ENCODE measurements at regions not wholly inside any gene's neighbourhood (a gene's known extent, or its start where the extent isn't known, plus 50 kb on each side); places are given as distances from the start of the nearest gene placed in this dataset.
A peak's percentile ranks its signal among the peaks of the same experiment; 100 is the strongest.

DNA sequence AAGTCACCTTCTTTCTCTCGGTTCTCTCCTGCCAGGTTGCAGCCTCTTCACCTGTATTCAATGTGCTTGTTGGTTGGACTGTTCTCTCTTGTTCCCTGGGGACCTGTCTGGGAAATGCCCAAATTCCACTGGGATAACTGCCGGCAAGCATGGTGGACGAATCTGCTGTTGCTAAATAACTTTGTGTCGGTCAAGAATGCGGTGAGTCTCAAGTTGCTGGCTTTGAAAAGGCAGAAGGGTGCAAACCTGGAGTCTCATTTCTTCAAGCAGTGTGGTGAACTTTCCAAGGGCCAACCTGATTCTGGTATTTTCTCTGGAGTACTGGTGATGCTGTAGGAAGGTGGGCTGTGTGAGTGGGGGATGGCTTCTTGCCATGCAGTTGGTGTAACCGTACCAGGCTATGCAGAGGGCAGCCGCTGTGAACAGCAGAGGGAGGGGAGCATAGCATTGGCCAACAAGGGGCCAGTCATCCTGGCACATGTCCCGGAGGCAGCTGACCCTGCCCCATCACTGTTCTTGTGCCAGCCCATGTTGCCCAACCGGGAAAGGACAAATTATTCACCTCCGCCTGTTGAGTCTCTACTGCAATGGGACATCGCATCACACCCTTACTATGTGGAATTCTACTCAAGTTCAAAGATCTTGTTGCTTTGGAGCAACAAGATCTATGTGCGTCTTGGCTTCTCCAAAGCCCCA lies 88.1 kb upstream of the SEC11C start:
- Histone ChIP-seq H3K79me2 (ENCODE audit: control insufficient read depth, insufficient read depth, low read length, poor library complexity) (no peaks in the 10 kb centered on the region), H3K4me2 (ENCODE audit: low read length) (no peak overlapping the region), H3K18ac (ENCODE audit: low read length) (no peak overlapping the region), H4K12ac (ENCODE audit: low read depth, low read length) (no peak overlapping the region), H3K4me3 (ENCODE audit: low read depth, low read length) (no peak overlapping the region), H3K9ac (ENCODE audit: low read length) (no peak overlapping the region), H3K27ac (ENCODE audit: low read depth, low read length) (no peak overlapping the region), H3K4me1 (ENCODE audit: control insufficient read depth in 1 of 2, insufficient read depth in 2 of 2, low read length in 2 of 2) (no peaks in the 10 kb centered on the region), H3K4ac (ENCODE audit: low read depth, low read length) (no peak overlapping the region), H2BK12ac (ENCODE audit: low read length) (no peak overlapping the region), H3K9me3 (ENCODE audit: insufficient read depth, low read depth, low read length) (no peaks in the 10 kb centered on the region), H3K14ac (ENCODE audit: low read length) (no peak overlapping the region), H2AFZ (ENCODE audit: insufficient read depth, low read length, poor library complexity) (no peak overlapping the region), H4K91ac (ENCODE audit: low read depth, low read length) (no peak overlapping the region), H2AK5ac (ENCODE audit: low read length) (no peak overlapping the region), H3K36me3 (ENCODE audit: control insufficient read depth in 1 of 2, insufficient read depth in 2 of 2, low read length in 2 of 2) (no peaks in the 10 kb centered on the region), H2BK120ac (ENCODE audit: insufficient read depth, low read length, poor library complexity) (no peak overlapping the region), H3K23ac (ENCODE audit: low read length) (no peak overlapping the region), H3K79me1 (ENCODE audit: low read length) (peaks cover under 1% of the 10 kb centered on the region), H4K8ac (ENCODE audit: low read depth, low read length) (no peak overlapping the region), H2BK5ac (ENCODE audit: low read depth, low read length, poor library complexity) (no peak overlapping the region), H3K27me3 (ENCODE audit: insufficient read depth, low read length) (no peaks in the 10 kb centered on the region)
- no peak for DNase-seq
- no CpG with 5 or more reads among the region's 12 CpGs for WGBS (ENCODE audit: extremely low coverage, insufficient coverage, insufficient read length)

DNA sequence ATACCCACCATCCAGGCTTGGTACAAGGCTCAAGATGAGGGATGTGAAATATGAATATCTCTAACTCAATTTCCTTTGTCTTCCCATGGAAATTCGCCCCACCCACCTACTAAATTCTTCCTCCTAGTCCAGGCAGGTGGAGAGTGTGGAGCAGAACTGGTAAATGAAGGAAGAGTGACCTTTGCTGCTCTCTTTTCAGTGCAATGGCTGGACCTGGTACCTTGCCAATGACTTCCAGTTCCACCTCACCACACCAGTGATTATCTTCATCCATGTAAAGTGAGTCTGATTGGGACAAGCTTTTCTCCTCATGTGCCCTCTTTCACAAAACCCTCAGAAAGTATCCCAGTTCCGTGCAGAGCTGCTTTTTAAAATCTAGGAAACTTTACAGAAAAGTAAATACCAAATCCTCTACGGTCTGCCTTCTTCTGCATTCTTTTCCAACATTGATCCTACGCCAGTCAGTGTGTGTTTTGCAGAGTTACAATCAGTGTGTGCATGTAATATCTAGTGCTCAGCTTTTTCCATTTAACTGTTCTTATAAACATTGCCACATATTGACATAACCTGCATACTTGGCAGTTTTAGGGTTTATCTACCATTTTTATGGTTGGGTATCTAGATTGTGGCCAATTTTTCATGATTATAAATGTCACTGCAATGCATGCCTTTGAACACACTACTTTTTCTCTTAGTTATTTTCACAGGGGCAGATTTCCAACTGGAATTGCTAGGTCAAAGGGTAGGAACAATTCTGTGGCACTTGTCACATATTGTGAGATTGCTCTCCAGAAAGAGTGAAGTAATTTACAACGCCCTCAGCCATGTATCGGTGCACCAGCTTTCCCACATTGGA lies 86.5 kb upstream of the SEC11C start:
- no peak overlapping the region for H4K91ac ChIP-seq (ENCODE audit: low read depth, low read length)
- no peak overlapping the region for H2BK120ac ChIP-seq (ENCODE audit: insufficient read depth, low read length, poor library complexity)
- H4K12ac ChIP-seq (ENCODE audit: low read depth, low read length) = no peak overlapping the region
- H3K9me3 ChIP-seq (ENCODE audit: insufficient read depth, low read depth, low read length) = no peaks in the 10 kb centered on the region
- H2BK12ac ChIP-seq (ENCODE audit: low read length) = no peak overlapping the region
- no peak overlapping the region for H3K18ac ChIP-seq (ENCODE audit: low read length)
- WGBS (ENCODE audit: extremely low coverage, insufficient coverage, insufficient read length) = no CpG with 5 or more reads among the region's 6 CpGs
- no peak overlapping the region for H3K4ac ChIP-seq (ENCODE audit: low read depth, low read length)
- no peaks in the 10 kb centered on the region for H3K4me1 ChIP-seq (ENCODE audit: control insufficient read depth in 1 of 2, insufficient read depth in 2 of 2, low read length in 2 of 2)
- no peak for DNase-seq
- H3K4me2 ChIP-seq (ENCODE audit: low read length) = no peak overlapping the region
- H3K23ac ChIP-seq (ENCODE audit: low read length) = no peak overlapping the region
- no peak overlapping the region for H3K9ac ChIP-seq (ENCODE audit: low read length)
- no peaks in the 10 kb centered on the region for H3K27me3 ChIP-seq (ENCODE audit: insufficient read depth, low read length)
- no peak overlapping the region for H2AFZ ChIP-seq (ENCODE audit: insufficient read depth, low read length, poor library complexity)
- no peaks in the 10 kb centered on the region for H3K36me3 ChIP-seq (ENCODE audit: control insufficient read depth in 1 of 2, insufficient read depth in 2 of 2, low read length in 2 of 2)
- no peaks in the 10 kb centered on the region for H3K79me2 ChIP-seq (ENCODE audit: control insufficient read depth, insufficient read depth, low read length, poor library complexity)
- H4K8ac ChIP-seq (ENCODE audit: low read depth, low read length) = no peak overlapping the region
- H2BK5ac ChIP-seq (ENCODE audit: low read depth, low read length, poor library complexity) = no peak overlapping the region
- H3K4me3 ChIP-seq (ENCODE audit: low read depth, low read length) = no peak overlapping the region
- no peak overlapping the region for H3K27ac ChIP-seq (ENCODE audit: low read depth, low read length)
- H3K79me1 ChIP-seq (ENCODE audit: low read length) = peaks cover 2% of the 10 kb centered on the region
- no peak overlapping the region for H3K14ac ChIP-seq (ENCODE audit: low read length)
- no peak overlapping the region for H2AK5ac ChIP-seq (ENCODE audit: low read length)

DNA sequence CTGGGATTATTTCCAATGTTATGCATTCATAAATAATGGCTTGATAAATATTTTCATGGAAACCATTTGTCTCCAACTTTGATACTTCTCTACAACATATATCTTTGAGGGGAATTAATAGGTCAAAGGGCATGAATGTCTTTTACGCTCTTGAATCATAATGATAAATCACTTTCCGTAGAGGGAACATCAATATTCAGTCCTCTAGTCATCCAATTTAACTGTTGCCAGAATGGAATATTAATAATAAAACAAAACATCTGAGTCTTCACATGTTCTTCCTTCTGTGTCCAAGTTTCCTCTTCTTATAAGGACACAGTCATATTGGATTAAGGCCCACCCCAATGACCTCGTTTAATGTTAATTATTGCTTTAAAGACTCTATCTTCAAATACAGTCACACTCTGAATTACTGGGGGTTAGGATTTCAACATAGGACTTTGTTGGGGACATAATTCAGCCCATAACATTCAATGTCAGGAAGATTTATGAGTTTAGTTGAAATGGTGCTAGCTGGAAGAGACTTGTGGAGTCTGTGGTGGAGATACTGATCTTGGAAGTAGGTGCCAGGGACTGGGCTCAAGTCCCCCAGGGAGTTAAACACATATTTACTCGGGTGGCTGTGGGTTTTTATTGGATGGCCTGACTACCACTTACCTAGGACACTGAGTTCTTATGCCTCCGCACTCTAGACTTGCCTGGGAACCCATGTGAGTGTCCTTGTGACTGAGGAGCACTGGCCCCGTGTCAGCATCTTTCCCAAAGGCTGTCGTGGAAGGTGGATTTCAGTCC lies 85.0 kb upstream of the SEC11C start:
- Histone ChIP-seq H2BK5ac (ENCODE audit: low read depth, low read length, poor library complexity) (no peak overlapping the region), H2BK12ac (ENCODE audit: low read length) (peak overlapping the region; percentile 74)

DNA sequence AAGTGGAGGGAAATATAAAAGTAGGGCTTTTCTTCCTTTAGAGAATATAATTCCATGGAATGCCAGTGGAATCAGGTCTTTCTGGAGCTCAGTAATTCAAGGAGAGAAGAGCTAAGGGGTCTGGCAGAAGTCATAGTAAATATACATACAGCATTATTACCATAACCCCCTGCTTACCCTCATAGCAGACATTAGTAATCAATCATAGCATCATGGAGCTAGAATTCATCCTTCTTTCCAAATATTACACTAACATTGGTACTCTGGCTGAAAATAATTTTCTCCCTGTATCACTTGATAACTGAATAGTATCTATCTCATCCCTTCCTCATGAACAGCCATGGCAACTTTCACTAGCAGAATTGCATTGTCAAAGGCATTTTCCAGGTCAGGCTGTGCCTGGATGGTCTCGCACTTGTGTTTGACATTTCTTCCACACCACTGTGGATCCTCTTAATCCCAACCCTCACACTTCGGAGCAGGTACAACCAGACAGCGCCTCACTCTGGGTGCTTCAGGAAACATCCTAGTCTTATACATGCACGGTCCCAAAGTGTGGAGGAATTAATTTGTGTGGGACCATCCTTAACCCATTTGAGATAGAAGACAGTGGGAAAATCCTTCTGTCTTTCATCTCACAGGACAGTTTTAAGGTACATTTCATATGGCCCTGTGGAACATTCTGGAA lies 84.2 kb upstream of the SEC11C start:
- H3K14ac ChIP-seq (ENCODE audit: low read length) = no peak overlapping the region
- no peaks in the 10 kb centered on the region for H3K4me1 ChIP-seq (ENCODE audit: control insufficient read depth in 1 of 2, insufficient read depth in 2 of 2, low read length in 2 of 2)
- no peak overlapping the region for H4K91ac ChIP-seq (ENCODE audit: low read depth, low read length)
- no peak overlapping the region for H3K4ac ChIP-seq (ENCODE audit: low read depth, low read length)
- no CpG with 5 or more reads among the region's 4 CpGs for WGBS (ENCODE audit: extremely low coverage, insufficient coverage, insufficient read length)
- no peak overlapping the region for H3K4me3 ChIP-seq (ENCODE audit: low read depth, low read length)
- no peak overlapping the region for H2AFZ ChIP-seq (ENCODE audit: insufficient read depth, low read length, poor library complexity)
- H3K27ac ChIP-seq (ENCODE audit: low read depth, low read length) = no peak overlapping the region
- no peak overlapping the region for H3K23ac ChIP-seq (ENCODE audit: low read length)
- H3K79me1 ChIP-seq (ENCODE audit: low read length) = peaks cover 2% of the 10 kb centered on the region
- H2AK5ac ChIP-seq (ENCODE audit: low read length) = no peak overlapping the region
- H3K79me2 ChIP-seq (ENCODE audit: control insufficient read depth, insufficient read depth, low read length, poor library complexity) = no peaks in the 10 kb centered on the region
- H3K18ac ChIP-seq (ENCODE audit: low read length) = no peak overlapping the region
- H3K27me3 ChIP-seq (ENCODE audit: insufficient read depth, low read length) = no peaks in the 10 kb centered on the region
- no peaks in the 10 kb centered on the region for H3K36me3 ChIP-seq (ENCODE audit: control insufficient read depth in 1 of 2, insufficient read depth in 2 of 2, low read length in 2 of 2)
- H4K12ac ChIP-seq (ENCODE audit: low read depth, low read length) = no peak overlapping the region
- H2BK12ac ChIP-seq (ENCODE audit: low read length) = no peak overlapping the region
- no peak overlapping the region for H2BK120ac ChIP-seq (ENCODE audit: insufficient read depth, low read length, poor library complexity)
- no peaks in the 10 kb centered on the region for H3K9me3 ChIP-seq (ENCODE audit: insufficient read depth, low read depth, low read length)
- no peak overlapping the region for H2BK5ac ChIP-seq (ENCODE audit: low read depth, low read length, poor library complexity)
- no peak overlapping the region for H4K8ac ChIP-seq (ENCODE audit: low read depth, low read length)
- H3K4me2 ChIP-seq (ENCODE audit: low read length) = no peak overlapping the region
- DNase-seq = peak in 1 of 2 donors; percentile 13
- no peak overlapping the region for H3K9ac ChIP-seq (ENCODE audit: low read length)

More for the DNA sequence above, 85.0 kb upstream of the SEC11C start:
- Histone ChIP-seq H3K18ac (ENCODE audit: low read length) (peak overlapping the region; percentile 40), H3K36me3 (ENCODE audit: control insufficient read depth in 1 of 2, insufficient read depth in 2 of 2, low read length in 2 of 2) (no peaks in the 10 kb centered on the region), H3K79me1 (ENCODE audit: low read length) (peaks cover 2% of the 10 kb centered on the region), H4K91ac (ENCODE audit: low read depth, low read length) (no peak overlapping the region), H3K9ac (ENCODE audit: low read length) (no peak overlapping the region), H3K27me3 (ENCODE audit: insufficient read depth, low read length) (no peaks in the 10 kb centered on the region), H2AK5ac (ENCODE audit: low read length) (no peak overlapping the region), H3K27ac (ENCODE audit: low read depth, low read length) (no peak overlapping the region), H3K23ac (ENCODE audit: low read length) (no peak overlapping the region), H4K12ac (ENCODE audit: low read depth, low read length) (no peak overlapping the region), H3K14ac (ENCODE audit: low read length) (peak overlapping the region; percentile 19), H3K4me3 (ENCODE audit: low read depth, low read length) (no peak overlapping the region), H2BK120ac (ENCODE audit: insufficient read depth, low read length, poor library complexity) (peak overlapping the region; percentile 39), H2AFZ (ENCODE audit: insufficient read depth, low read length, poor library complexity) (no peak overlapping the region), H3K4ac (ENCODE audit: low read depth, low read length) (no peak overlapping the region), H4K8ac (ENCODE audit: low read depth, low read length) (no peak overlapping the region), H3K9me3 (ENCODE audit: insufficient read depth, low read depth, low read length) (no peaks in the 10 kb centered on the region), H3K4me1 (ENCODE audit: control insufficient read depth in 1 of 2, insufficient read depth in 2 of 2, low read length in 2 of 2) (no peaks in the 10 kb centered on the region), H3K79me2 (ENCODE audit: control insufficient read depth, insufficient read depth, low read length, poor library complexity) (no peaks in the 10 kb centered on the region), H3K4me2 (ENCODE audit: low read length) (no peak overlapping the region)
- WGBS (ENCODE audit: extremely low coverage, insufficient coverage, insufficient read length) = no CpG with 5 or more reads among the region's 7 CpGs
- DNase-seq = no peak
